Stimulated activated CD4-positive, alpha-beta T cell treated with anti-CD3 and anti-CD28 coated beads, Interleukin-2, amount 100 ng/mL, for 24 hours (primary cell): ENCODE measurements at regions not wholly inside any gene's neighbourhood (a gene's known extent, or its start where the extent isn't known, plus 50 kb on each side); places are given as distances from the start of the nearest gene placed in this dataset.

ENCODE experiments used
- DNase-seq, 2 donors: peaks; one replicate each; pipeline ENCODE4 v3.0.0-alpha.2; 2020

DNA sequence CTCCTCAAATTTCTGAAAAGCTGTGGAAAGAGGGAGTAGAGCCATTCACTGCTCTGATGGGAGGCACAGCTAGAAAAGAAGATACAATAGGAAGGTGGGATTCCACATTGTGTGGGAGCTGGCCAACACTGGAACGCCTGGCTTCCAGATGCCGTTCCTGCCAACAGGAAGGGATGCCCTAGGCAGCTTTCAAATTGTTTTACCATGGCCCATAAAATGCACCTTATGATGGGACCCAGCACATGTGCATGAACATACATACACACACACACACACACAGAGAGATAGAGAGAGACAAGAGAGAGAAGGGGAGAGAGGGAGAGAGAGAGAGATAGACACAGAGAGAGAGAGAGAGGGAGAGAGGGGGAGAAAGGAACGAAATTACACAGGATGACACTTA is 86.1 kb upstream of the BZW1 start:
- DNase-seq = no peak

DNA sequence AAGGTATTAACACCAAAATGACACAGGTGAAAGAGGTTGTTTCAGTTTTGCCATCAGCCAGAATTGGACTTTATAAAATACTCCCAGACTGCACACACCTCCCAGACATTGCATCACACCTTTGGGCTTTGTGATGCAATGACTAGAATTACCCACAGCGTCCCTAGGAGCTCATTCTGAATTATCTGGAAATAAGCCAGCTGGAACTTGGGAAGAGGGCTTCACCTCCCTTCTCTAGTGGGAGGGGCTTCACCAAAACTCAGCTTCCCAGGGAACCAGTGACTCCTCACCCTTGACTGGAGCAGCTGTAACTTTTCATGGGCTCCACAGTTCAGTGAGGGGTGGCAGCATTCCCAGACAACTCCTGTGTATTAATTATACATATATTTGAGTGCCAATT is 83.1 kb upstream of the BZW1 start:
- no peak for DNase-seq

DNA sequence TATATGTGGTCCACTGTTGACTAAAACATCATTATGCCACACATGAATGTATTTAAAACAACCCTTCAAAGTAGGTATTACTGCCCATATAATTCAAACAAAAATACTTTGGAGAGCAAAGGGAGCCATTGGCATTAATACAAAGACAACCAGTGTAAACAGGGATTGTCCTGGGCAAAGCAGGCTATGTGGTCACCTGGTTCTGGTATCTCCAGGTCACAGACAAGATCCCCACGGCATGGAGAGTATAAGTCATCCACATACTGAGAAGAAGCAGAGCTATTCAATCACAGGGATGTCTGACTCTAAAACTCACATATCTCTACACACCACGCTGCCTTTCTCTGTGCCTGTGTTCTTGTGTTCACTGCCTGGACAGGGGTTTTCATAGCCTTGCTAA is 81.4 kb upstream of the BZW1 start:
- DNase-seq = no peak

DNA sequence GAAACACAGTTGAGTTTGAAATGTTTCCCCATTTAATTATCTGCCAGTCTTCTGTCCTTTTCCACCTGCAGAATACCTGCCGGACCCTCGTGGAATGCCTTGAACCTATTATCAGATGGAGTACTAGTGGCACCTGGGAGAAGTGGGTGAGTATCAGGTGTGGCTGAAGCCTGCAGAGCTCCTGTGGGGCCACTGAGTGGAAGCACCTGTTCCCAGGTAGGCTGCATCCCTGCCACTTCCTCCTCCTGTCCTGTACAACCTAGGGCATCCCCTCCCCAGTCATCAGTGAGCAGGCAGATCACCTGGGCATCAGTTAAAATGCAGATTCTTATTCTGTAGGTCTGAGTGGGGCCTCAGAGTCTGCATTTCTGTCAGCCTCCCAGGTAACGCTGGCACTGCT is 80.8 kb upstream of the BZW1 start:
- DNase-seq = no peak

DNA sequence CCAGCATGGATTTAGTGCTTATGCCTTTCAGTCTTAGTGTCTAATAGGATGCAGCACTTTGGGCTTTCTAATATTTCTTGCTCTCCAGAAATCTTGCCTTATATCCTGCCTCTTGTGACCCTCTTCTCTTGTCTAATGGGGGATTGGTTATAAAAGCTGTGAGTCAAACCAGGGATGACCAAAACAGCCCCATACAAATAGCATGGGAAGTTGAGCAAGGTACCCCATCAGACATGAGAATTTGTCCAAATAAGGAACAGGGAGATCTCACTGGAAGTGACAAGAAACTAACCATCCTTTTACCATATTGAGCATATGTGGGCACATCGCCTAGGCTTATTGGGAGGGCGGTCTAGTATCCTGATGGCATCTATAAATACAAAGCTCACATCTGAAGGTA is 78.8 kb upstream of the BZW1 start:
- no peak for DNase-seq

DNA sequence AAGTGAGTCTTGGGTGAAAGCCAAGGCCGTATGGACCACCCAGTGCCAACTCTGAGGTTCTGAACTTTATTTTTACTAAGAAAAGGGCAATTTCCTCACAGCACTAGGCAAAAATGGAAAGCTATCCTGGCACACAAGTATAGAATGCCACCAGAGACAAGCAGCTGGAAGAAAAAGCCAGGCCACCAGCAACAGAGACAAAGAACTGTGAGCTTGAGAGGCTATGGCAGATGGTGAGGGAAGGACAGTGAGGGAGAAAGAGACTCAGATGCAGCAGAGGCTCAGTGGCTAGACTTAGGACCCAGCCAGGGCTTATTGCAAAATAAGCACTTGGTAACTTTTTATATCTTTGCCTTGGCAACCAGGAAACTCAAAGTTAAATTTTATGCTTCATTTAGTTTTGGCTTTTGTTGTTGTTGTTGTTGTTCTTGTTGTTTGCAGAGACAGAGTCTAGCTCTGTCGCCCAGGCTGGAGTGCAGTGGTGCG is 78.0 kb upstream of the BZW1 start:
- no peak for DNase-seq

DNA sequence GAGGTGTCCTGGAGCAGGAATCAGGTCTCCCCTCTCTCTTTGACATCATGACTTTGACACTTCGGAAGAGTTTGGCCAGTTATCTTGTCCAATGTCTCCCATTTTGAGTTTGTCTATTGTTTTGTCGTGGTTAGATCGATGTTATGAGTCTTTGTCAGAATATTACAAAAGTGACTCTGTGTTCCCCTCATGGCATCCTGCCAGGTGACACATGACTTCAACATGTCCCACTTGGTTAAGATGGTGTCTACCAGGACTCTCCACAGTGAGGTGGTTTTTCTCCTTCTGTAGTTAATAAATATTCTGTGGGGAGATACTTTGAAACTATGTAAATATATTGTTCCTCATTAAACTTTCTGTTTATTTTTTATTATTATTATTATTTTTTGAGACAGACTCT is 76.6 kb upstream of the BZW1 start:
- peak in 1 of 2 donors; percentile 21 for DNase-seq

DNA sequence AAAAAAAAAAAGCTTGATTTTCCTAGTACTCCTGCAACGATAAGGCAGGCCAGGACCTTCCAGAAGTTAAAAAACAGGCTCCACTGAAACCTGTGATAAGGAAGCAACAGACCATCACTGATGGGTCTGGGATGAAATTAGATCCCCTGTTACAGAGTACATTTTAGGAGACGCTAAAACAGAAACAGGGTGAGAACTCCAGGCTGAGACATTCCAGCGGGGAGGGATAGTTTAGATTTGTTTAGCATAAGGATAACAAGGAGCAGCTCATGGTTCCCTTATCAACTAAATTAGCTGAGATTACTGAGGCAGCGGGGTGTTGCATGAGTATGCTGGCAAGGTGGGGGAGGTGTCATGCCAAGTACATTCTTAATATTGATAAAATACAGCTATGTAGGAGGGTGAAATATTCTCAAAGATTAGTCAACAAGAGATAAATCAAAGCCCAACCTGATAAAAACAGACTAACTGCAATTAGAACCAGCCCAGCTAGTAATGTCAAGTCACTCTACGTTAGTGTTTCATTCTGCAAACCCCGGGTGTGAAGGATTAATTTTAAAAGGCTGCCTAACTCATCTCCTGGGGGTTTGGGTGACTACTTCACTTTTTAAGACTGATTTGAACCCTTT is 75.0 kb upstream of the BZW1 start:
- no peak for DNase-seq

DNA sequence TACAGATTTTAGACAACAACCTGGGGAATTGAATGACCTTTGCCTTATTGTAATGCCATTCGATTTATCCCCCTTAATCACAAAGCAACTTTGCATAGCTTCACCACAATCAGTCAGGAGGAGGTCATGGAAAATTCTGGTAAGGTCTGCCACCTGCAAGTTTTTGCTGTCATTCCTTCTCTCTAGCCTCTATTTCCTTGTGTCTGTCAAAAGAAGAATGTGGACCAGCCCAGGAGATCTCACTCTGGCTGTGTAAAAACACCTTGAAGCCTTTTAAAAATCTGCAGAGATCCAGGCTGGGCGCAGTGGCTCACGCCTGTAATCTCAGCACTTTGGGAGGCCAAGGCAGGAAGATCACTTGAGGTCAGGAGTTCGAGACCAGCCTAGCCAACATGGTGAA is 74.1 kb upstream of the BZW1 start:
- no peak for DNase-seq

DNA sequence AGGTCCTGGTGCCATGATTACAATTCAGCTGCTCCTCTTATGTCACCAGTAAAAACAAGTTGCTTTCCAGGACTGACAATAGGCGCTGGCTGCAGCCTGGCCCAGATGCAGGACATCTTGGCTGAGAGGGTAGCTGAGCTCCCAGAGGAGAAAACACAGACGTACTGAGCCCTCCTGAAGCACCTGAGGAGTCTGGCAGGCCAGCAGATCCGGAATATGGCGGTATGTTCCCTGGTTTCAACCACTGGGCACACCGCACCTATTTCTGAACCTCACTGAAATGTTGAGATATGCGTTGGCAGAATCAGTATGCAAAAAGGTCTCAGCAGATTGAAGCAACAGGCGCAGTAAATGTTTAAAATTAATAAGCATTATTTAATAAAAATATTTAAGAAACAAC is 73.1 kb upstream of the BZW1 start:
- no peak for DNase-seq

DNA sequence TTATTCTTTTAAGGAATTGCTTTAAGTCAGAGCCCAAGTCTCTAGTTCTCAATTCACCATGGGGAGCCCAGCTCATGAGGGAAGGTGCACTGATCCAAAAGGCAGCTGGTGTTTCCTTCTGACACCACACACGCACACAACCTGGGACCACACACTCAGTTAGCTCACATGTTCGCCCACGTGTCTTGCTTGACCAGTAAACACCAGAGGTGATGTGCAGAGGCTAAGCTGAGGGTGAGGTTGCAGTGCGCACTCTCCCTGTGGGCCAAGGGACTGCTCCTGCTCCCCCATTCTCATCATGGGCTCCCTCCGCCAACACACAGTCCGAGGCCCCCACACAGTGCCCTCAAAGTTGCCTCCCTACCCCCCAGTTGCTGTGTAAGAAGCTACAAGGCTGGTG is 70.8 kb upstream of the BZW1 start:
- no peak for DNase-seq

DNA sequence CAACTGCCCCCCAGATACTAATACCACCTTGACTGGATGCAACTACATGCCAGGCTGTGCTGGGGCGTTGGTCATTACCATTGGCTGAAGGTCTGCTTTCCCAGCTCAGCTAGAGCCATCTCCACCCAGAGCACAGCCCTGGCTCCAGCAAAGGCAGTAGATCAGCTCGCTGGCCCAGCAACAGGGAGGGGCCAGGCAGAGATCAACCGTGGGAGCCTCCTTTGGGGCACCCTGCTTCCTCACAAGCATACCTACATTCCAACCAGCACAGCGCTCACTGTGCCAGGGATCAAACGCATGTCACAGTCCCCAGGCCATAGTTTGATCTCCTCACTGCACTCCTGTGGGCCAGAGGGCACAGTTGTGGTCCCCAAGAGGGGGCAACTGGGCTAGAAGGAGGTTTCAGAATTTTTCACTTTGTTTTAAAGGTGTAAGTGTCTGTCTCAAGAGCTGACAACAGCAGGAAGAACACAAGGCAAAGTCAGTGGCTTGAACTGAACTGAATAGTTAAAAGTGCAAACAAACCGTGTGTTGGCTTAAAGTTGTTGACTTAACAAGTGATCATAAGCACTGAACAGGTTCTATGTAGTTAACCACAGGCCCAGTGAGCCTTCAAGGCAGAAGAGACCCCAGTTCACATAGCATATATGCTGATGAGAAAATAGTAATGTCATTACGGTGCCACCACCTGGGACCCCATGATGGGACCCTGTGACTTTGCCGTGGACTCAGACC is 70.1 kb upstream of the BZW1 start:
- DNase-seq = no peak

DNA sequence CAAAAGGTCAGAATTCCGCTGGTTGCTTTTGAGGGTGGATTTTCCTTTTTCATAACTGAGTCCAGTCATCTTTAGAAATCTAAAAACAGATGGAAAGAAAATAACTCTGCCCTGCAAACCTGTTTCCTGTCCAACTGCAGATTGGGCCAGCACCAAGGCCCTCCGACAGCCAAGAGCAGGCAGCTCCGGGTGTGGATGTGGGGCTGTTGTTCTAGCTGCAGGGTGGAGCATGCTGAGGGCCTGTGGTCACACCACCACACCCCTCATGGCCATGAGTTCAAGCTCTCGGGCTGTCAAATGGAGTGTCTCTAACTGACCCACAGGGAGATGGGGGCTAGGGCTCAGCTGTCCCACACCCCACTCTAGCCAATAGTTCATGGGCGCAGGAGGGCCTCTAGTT is 69.3 kb upstream of the BZW1 start:
- no peak for DNase-seq

DNA sequence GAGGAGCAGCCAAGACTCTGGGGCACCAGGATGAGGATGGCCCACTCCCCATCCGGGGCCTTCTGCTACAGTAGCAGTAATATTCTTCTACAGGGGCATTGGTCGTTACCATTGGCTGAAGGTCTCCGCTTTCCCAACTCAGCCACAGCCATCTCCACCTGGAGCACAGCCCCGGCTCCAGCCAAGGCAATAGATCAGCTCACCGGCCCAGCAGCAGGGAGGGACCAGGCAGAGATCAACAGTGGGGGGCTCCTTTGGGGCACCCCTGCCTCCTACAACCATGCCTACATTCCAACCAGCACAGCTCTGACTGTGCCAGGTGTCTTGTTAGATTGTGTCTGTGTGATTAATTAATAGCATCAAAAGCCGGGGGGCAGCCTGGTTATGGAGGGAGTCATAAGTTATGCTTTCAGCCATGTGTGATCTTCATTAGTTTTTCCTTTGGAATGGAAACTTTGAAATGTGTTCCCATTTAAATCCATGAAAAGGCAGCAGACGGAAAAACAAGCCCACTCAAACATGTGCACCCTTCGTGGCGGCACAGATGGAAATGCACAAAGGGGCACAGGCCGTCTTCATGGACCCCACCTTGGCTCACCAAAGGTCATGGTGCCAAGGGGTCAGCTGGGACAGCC is 68.6 kb upstream of the BZW1 start:
- no peak for DNase-seq

DNA sequence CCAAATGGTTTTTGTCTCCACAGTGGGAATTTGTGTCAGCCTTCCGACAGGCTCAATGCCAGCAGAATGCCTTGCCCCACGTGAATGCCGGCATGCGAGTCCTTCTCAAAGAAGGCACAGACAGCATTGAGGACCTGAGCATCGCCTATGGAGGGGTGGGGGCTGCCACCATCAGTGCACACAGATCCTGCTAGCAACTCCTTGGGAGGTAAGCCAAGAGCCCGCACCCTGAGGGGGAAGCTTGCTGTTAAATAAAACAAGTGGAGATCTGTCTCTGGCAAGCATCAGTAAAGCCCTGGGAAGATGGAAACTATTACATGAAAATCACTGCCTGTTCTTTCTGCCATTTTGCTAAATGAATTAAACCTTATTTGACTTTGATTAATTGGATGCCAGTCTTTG is 67.5 kb upstream of the BZW1 start:
- no peak for DNase-seq

DNA sequence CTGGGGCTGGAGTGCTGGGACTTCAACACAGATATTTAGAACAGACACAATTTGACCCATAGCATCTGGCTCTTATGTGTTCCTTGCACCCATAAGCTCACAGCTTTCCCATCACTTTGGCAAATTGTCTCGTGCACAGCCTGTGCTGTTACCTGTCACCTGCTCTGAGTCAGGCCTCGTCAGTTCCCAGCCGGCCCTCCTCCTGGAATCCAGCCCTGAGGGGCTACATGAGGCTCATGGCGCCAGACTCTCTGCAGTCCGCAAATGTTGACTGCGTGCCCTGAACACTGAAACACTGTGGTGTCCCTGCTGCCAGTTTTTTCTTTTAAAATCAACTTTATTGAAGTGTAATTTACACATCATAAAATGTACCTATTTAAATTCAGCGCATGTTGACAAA is 65.4 kb upstream of the BZW1 start:
- no peak for DNase-seq

DNA sequence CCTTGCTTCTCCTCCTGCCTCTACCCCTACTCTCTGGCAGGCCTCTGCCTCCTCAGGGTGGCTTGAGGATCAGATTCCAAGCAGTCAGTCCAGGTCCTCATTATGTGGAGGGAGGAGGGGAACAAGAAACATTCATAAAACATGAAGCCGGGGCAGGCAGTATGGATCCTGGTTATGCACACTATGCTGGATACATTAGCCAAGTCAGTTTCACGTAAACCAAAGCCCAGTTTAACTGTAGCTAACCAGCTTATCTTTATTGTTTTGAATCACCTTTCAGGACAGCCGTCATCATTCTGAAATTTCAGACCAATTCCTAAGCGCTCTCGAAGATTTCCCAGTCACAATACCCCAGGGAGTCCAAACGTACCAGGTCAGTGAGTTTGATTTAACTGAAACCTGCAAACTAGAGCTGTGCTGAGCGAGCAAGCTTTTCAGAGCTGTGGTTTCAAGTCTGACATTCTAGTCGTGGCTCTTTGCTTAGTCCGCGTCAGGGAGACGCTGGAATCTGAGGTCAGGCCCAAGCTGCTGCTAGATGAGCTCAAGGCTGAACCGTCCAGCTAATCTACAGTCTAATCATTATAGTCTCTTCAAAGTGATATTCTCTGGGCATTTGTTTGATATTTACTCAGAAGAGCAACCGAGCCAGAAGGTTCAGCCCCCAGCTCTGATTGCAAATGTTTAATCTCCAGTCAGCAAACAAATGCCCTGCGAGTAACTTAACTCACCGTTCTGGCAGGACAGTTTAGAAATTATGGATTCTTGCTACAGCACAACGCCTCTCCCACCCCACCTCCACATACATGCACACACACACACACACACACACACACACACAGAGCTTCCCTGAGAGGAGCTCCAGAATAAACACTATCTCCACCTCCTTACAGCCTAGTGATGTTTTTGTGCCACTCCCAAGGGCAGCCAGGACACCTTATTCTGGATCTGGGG is 63.8 kb upstream of the BZW1 start:
- DNase-seq = no peak

DNA sequence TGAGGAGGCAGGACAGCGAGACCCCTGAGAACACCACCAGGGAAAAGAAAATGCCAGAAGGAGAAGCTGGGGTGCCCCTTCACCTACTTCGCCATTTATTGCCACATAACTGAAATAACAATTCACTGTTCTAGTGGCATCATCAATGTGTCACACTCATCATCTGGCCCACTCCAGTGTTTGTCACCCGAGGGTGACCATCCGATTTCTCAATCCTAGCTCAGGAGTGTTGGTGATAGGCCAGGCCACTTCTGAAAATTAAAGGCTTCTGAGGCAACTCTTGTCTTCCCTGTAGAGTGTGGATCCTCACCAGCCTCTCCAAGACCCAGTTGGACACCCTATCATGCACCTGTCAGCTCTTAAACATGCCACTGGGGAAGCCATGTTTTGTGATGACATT is 62.9 kb upstream of the BZW1 start:
- DNase-seq = no peak

DNA sequence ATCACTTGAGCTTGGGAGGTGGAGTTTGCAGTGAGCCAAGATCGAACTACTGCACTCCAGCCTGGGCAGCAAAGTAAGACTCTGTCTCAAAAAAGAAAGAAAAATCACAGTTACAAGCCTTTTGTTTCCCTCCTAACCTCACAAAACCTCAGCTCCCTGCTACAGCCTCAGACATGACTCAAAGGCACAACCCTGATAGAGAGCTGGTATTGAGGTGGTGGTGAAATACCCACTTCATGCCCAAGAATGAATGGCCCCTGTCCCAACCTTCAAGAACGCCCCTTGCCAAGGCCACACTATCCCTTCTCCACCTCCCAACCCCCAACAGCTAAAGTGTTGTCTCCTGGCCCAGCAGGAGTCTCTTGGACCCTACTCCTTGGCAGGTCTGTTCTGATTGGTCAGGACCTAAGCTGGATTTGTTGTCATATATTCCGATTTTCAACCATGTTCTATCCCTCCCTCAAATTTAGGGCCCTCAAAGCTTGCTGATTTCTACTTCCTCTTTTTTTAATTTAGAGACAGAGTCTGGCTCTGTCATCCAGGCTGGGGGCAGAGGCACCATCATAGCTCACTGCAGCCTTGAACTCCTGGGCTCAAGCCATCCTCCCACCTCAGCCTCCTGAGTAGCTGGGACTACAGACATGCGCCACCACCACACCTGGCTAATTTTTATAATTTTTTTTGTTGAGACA is 61.9 kb upstream of the BZW1 start:
- no peak for DNase-seq

DNA sequence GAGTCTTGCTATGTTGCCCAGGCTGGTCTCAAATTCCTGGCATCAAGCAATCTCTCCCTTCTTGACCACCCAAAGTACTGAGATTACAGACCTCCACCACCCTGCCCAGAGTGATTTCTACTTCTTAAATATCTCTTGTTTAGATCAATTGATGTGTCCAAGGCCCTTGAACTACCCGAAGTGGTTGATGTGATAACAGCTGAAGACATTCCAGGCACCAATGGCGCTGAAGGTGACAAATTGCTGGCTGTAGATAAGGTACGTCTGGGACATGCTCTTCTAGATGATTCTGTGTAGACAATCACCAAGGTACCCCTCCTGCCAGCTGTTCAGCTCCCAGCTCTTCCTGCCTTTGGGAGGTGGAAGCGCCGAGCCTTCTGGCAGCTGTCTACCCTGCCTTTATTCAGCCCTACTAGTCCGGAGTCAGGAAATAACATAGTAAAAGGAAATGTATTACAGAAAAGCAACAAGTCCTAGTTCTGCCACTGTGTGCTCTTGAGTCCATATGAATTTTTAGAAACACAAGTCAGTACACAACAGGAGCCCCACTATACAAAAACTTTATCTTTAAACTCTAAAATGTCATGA is 61.3 kb upstream of the BZW1 start:
- no peak for DNase-seq

DNA sequence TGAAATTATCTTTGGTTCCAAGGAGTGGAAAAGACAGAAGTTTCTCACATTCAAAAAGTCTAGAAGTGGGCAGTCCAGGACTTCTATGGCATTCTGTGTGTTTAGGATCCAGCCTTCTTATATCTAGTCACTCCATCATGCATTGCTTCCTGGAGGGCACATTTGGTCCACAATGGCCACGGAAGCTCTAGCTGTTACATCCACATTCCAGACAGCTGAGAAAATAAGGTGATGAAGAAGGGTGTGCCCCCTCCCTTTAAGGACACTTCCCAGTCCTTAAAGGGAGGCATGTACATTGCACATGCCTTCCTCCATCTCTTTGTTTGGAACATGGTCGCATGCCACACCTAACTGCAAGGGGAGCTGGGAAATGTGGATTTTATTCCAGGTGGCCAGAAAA is 59.9 kb upstream of the BZW1 start:
- no peak for DNase-seq

DNA sequence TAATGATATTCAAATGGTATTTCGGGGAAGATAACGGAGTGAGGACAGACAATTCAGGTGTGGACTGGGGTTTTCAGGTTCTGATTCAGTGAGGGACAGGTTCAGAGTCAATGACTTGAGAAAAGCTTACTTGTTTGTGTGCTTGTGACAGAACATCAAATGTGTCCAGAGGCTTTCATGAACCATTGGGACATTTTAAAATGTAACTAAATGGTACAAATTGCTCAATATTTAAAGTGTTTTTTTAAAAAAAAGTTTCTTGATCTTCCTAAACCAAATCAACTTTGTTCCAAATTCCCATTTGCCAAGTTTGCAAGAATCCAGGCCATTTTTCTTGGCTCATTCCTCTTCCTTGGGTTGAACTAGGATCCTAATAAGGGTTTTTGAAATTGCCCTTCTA is 59.4 kb upstream of the BZW1 start:
- no peak for DNase-seq
